GM18507 (cell line): ENCODE measurements at regions not wholly inside any gene's neighbourhood (a gene's known extent, or its start where the extent isn't known, plus 50 kb on each side); places are given as distances from the start of the nearest gene placed in this dataset.
"Not testable (repeated sequence)": the region's sequence is repeated elsewhere in the genome, so short reads cannot be mapped to it uniquely, and the experiment has no call there.

Experiments
- DNase-seq: peaks from one replicate; pipeline ENCODE4 v3.0.0; 2011; ENCODE audit warnings: low read depth; ENCODE audit not compliant: insufficient read length; ENCODE audit errors: extremely low spot score
- FAIRE-seq: peaks from 2 replicates; lab custom pipeline; 2011; peaks lifted over from hg19 to GRCh38; lab: Jason Lieb, UNC

DNA sequence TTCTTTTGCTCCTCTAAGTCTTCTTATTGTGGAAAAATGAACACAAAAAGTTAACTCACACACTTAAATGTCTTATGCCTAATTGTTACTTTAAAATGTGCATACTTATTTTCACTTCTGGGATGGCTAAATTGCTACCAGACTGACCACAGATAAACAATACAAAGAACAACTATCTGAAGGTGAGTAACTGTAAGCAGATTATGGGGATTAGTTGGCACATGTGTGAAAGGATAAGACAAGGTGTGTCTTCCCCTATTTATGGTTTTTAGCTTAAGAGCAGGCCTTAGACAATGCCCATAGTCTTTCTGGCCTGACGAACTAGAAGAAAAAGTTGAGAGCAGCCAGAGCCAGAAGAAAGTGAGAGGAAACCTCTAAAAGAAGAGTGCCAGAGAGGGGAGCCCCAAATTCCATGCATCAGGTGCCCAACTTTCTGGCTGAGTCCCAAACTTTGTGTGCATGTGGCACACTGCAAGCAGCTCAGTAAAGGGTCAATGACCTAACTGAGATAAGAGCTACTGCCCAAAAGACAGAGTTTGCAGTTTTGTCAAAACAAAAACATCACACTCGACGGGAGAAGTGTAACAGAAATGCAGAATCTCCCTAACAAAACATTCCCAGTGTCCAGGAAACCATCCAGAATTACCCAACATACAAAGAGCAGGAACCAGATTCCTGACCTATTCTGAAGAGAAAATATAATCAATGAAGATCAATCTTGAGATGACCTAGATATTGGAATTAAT, 375.4 kb downstream of the KCNRG start:
- no peak for DNase-seq
- no peak for FAIRE-seq

DNA sequence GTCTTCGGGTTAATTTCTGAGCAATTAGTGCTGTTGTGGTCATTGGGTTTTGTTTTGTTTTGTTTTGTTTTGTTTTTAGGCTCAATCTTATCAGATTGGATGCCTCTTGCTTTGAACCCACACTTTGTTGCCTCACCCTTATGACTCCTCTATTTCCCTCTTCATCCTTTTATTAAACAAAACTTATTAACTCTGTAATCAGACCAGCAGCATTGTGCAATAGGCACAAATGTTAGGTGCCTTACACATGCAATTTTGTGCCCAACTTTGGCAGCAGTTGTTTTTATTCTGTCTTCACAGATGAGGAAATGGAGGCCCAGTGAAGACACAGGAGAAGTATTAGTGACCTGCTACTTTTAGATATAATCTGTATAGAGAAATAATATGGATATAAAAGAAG, 377.7 kb downstream of the KCNRG start:
- DNase-seq (no peak), FAIRE-seq (no peak)

DNA sequence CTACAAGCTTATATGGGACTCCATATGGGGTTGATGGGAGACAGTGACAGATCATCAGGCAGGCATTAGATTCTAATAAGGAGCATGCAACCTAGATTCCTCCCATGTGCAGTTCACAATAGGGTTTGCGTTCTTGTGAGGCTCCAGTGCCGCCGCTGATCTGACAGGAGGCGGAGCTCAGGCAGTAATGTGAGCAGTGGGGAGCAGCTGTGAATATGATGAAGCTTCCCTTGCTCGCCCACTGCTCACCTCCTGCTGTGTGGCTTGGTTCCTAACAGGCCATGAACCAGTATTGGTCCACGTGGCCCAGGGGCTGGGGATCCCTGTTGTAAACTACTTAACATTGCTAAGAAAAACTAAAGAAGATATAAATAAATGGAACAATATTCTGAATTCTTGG, 378.4 kb downstream of the KCNRG start:
- DNase-seq (no peak), FAIRE-seq (no peak)

DNA sequence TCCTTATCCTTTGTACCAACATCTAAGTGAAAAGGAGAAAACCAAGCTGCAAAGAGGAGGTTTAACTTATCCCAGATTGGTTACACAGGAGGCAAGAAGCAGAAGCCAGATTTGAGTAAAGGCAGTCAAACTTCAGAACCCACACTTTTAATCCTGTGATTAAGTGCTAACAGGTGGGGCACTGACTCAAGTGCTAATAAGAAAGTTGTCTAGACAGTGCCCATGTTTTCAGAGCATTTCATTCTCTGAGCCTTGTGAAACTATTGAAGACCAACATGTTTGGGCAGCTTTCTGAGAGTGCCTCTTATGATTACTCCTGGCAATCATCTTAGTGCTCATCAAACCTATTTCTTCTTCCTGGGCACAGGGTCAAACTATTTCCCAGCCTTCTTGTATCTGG, 380.8 kb downstream of the KCNRG start:
- FAIRE-seq (no peak), DNase-seq (no peak)

DNA sequence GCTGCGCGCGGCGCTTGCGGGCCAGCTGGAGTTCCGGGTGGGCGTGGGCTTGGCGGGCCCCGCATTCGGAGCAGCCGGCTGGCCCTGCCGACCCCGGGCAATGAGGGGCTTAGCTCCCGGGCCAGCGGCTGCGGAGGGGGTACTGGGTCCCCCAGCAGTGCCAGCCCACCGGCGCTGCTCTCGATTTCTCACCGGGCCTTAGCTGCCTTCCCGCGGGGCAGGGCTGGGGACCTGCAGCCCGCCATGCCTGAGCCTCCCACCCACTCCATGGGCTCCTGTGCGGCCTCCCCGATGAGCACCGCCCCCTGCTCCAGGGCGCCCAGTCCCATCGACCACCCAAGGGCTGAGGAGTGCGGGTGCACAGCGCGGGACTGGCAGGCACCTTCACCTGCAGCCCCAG, 381.4 kb downstream of the KCNRG start:
- not testable (repeated sequence) for DNase-seq, FAIRE-seq

DNA sequence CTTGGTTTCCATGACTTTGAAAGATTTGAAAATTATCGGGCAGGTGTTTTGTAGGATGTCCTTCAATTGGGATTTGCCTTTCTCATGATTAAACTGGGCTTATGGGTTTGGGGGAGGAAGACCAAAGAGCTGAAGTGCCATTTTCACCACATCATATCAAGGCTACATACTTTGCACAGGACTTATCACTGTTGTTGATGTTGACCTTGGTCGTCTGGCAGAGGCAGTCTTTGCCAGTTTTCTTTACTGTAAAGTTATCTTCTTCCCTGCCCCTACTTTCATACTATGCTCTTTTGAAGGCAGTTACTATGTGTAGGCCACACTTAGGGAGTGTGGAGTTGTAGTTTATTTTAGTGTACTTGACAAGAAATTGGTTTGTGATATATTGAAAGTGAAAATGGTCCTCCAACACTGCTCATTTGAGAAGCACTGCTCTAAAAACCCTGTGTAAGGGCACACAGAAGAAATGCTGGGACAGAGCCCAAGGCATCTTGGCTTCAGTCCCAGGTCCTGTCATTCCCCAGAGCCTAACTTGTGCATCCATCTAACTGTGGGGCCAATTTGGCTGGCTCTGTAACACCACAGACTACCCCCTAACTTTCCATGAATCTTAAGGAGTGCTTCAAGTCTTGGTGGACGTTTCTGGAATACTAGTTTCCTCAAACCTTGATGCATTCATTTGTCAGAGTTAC, 384.9 kb downstream of the KCNRG start:
- no peak for FAIRE-seq
- no peak for DNase-seq

DNA sequence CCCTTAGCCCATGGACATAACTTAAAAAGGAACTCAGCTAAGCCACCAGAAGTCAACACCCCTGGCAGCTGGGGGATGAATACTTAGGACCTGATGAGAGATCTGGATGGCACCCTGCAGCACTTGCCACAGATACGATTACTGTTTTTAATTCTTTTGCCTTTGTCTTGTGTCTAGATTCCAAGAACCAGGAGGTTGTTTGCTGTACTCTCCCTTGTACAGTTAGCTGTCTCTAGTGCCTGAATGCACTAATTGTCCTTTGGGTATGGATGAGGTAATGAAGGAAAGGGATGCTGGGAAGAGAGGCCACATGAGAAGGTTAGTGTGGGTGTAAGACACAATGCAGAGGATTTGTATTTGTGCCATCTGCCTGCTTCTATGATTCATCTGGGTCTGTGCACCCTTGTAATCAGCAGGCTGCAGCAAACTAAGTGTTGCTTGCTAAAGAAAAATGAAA, 385.8 kb downstream of the KCNRG start:
- no peak for DNase-seq

DNA sequence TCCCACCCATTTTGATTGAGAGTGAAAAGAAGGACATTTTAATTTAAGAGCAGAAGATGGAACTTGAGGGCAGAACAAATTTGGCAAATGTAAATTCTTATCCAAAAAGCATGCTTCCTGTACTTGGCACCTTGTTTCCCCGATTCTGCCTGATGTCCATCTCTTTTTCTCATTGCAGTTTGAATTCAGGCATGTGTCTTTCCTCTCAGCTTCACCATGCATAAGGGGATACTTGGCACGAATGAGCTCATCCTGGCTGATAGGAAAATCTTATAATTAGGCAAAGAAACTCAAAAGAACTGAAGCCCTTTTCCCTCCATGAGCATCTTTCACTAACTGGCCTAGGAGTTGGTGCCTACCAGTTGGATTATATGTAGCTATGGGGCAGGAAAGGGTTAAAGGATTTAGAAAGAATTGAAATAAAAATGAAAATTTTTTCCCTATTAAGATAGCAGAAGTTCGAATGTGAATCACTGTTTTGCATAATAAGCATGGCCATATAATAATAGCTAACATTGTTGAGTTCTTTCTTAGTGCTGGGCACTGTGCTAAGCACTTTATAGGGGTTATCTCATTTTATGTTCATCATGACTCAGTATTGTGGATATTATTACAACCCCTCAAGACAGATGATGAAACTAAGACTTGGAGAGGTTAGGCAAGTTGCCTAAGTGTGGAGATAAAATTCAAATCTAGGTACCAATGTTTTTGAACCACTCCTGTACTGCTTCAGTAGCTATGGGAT, 386.6 kb downstream of the KCNRG start:
- DNase-seq: no peak
- FAIRE-seq: no peak

More for the DNA sequence above, 385.8 kb downstream of the KCNRG start:
- no peak for FAIRE-seq

DNA sequence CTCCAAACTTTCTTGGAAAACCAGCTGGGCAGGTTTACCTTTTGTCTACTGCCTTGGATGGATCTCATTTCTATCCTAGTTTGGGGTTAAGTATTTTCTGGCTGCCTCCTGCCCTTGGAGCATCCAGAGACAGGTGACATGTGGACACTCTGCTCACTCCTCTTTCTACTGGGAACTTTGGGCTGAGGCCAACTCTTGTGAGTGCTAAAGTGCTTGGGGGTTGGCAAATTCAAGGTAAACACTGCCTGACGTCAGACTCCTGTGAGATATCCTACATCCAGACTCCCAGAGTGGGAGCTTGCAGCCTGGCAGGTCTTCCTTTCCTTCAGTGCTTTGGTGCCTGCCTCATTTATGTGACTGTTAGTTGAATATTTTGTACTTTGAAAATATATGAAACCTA, 388.1 kb downstream of the KCNRG start:
- FAIRE-seq: no peak
- no peak for DNase-seq

DNA sequence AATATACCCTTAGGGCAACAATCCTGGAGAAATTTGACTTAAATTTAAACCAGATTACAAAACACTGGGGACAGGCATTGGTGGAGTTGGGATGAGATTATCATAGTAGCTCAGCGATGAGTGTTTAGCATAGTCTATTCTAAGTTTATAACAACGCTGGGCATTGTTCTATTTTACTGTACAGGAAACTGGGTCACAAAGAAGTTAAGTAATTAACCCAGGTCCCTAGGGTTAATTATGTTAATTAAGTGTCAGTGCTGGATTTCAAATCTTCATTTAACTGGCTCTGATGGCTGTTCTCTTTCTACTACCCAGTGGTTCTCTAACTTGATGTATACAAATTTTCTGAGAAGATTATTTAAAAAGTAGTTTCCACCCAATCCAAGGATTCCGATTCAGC, 388.9 kb downstream of the KCNRG start:
- FAIRE-seq (no peak), DNase-seq (no peak)

DNA sequence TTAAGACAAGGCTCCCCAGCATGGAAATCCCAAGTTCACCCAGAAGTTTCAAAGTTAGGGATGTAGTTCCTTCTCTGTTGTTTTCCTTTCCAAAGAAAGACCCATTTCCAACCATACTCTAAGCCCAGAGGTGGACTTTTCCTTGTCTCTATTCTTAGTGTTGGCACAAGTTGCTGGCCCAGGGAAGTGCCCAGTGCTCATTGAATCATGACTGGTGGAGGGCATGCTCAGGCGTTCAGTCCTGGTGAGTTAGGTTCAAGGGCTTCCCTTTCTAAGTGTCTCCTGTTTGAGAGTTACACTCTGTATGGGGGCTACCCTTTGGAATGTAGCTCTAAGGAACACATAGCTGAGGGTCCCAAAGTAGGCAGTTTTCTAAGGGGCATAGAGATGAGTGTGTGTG, 389.5 kb downstream of the KCNRG start:
- DNase-seq: no peak
- FAIRE-seq: no peak

DNA sequence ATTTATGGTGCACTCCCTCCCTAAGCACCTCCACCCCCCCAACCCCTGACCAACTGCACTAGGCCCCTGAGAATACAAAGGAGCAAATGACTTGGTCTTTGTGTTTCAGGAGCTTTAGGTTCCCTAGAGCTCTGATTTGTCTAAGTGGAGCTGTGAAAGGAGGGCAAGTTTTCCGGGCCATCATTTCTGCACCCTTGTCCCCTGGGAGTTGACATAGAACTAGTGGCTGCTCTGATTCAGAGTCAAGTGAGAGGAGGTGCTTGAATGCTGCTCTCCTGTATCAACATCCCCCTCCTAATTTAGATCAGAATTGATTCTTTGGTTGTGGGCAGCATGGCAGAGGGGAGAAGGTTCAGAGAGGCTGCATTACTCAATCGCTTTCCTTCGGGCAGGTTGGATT, 391.6 kb downstream of the KCNRG start:
- FAIRE-seq (no peak), DNase-seq (no peak)

DNA sequence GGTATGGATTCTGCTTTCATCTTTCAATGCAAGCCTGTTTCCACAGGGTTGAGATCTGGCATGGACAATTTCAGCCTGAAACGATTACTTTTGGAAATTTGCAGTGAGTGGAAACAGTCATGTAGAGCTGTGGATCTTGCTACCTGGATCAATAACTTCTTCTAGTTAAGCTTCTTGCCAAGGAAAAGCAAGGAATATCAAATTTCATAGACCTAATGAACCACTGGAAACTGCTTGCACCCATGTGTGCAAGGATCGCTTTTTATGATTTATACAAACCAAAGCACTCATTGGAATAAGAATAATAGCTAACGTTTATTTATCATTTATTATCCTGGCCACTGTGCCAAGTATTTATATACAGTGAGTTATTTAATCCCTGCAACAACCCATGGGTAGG, 392.8 kb downstream of the KCNRG start:
- FAIRE-seq: no peak
- DNase-seq: no peak

DNA sequence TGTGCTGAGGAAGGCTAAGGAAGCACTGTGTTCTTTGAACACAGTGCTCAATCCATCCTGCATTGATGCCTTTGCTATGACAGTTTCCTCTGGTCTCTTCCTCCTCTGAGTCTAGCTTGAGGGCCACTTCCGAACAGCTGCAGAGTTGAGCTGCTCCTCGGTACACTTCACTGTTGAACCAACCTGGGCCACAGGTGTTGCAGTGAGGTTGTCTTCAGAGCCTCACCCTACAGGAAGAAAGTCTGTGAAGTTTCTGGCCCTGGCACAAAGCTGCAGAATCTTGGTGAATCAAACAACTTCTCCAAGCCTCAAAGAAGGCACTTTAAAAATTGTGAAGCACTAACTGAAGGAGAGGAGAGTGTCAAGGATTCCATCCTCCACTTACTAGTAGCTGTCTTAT, 394.0 kb downstream of the KCNRG start:
- FAIRE-seq: no peak
- DNase-seq: no peak

DNA sequence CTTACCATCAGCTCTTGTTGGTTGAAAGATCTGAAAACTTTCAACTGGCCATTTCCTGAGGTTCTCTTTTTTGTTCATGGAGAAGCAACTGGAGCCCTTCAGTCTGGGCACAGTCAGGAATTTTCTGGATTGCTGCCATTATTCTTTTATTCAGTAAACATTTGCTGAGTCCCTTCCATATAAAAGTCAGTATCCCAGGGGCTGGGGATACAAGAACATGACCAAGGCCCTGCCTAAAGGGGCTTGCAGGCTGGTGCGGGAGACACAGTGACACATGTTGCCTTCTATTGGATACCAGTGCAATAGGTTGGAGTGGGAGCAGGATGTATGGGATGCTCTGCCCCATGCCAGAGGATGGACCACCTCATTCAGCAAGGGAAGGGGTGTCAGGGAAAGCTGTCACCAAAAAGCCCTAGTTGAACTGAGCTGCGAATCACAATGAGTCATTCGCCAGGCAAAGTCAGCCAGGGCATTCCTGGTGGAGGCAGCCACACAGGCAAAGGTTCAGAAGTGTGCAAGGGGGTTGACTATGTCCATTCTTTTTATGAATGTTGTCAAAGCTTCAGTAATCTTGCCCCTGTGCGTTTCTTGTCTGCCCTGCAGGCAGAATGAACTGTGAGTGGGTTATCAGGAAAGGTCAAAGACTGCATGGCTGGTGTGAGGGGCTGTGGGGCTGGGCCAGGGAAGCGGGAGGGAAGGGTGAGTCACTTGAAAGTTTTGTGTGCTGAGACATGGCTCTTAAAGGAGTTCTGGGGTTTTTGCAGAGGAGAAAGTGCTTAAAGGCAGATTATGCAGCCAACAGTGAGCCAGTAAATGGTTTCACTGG, 395.9 kb downstream of the KCNRG start:
- FAIRE-seq (no peak), DNase-seq (no peak)

DNA sequence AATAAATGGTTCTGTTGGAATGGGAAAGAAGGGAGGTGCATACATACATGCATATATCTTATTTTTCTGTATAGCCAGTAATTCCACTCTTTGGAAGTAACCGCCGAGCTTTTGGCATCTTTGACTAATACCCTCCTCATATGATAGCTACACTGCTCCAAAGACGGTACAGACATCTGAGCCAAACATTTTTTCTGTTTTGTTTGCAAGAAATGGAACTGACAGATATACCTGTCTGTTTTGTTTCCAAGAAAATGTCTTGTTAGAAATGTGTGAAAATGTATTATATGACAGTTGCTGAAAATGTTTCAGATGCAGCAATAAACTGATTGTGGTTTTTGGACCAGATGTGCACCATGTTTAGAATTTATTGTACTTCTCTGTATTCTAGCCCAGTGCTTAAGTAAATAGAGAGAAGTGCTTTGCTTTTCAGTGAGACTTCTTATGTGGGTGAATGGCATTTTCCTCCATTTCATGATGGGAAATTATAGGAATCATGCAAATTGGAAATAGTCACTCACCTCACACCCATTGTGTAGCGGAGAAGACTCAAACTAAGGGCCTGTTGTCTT, 396.9 kb downstream of the KCNRG start:
- DNase-seq (no peak), FAIRE-seq (no peak)

DNA sequence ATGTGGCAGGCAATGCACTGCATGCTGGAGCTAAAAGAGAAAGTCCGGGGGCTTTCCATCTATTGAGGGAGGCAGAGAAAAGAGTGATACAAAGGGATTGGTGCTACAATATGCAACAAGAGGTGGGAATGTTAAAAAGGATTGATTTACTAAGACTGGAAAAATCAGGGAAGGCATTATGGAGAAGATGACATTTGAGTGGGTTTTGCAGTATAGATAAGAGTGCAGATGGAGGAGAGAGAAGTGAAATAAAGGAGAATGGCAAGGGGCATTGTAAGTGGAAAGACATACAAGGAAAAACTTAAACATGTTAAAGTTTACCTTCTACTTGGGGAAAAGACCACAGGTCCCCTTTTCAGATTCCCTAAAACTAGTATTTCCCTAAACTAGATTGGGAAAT, 399.4 kb downstream of the KCNRG start:
- DNase-seq: no peak
- no peak for FAIRE-seq

DNA sequence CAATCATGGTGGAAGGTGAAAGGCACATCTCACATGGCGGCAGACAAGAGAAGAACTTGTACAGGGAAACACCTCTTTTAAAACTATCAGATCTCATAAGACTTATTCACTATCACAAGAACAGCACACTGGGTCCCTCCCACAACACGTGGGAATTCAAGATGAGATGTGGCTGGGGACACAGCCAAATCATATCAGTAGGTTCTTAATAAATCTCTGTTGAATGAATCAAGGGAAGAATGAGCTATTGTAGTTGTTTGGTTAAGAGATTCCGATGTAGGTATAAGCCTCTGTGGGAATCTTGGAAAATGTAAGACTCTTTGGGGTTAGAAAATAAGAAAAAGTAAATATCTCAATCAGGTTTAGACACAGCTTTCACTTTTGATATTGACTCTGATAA, 400.2 kb downstream of the KCNRG start:
- FAIRE-seq (no peak), DNase-seq (no peak)

DNA sequence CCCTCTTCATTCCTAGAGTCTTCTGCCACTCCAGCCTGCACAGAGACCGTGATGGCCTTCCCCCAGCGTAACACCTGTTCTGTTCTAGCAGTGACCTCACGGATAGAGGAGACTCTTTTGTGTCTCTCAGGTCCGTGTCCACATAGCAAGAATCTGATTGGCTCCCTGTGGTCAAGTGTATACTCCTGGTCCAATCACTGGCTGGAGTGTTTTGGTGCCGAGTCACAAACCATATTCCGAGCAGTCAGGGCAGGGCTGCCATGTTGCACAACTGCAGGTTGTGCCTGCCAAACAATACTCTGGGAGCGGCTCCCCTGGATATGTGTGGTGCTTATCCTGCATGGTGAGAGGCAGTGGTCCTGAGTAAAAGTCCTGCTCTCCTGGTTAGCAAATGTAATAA, 402.4 kb downstream of the KCNRG start:
- FAIRE-seq (no peak), DNase-seq (no peak)
